UCSD-AML1 (cell line): ENCODE measurements at regions not wholly inside any gene's neighbourhood (a gene's known extent, or its start where the extent isn't known, plus 50 kb on each side); places are given as distances from the start of the nearest gene placed in this dataset.
"Not testable (repeated sequence)": the region's sequence is repeated elsewhere in the genome, so short reads cannot be mapped to it uniquely, and the experiment has no call there.

Experiments used
- DNase-seq: peaks from one replicate; lab custom pipeline; 2025; ENCODE audit not compliant: unreplicated experiment; lab: John Stamatoyannopoulos, UW

- DNase-seq = no peak
Observed at GRCh38 chr4:66331761-66332160, 661.5 kb upstream of the EPHA5 start.

GRCh38 chr4:66330125-66330524, 659.8 kb upstream of the EPHA5 start:
- no peak for DNase-seq

- DNase-seq = no peak
Observed at GRCh38 chr4:66328803-66329574, 658.7 kb upstream of the EPHA5 start.

- no peak for DNase-seq
Observed at GRCh38 chr4:66307641-66308438, 637.6 kb upstream of the EPHA5 start.

GRCh38 chr4:66300336-66300934, 630.1 kb upstream of the EPHA5 start:
- DNase-seq = no peak

- no peak for DNase-seq
Observed at GRCh38 chr4:66298569-66298968, 628.3 kb upstream of the EPHA5 start.

- no peak for DNase-seq
Observed at GRCh38 chr4:66297703-66298102, 627.4 kb upstream of the EPHA5 start.

- no peak for DNase-seq
Observed at GRCh38 chr4:66294638-66295037, 624.3 kb upstream of the EPHA5 start.

GRCh38 chr4:66284991-66285451, 614.7 kb upstream of the EPHA5 start:
- DNase-seq = no peak

GRCh38 chr4:66279084-66279483, 608.8 kb upstream of the EPHA5 start:
- DNase-seq = no peak

- DNase-seq = no peak
Observed at GRCh38 chr4:66275411-66276038, 605.2 kb upstream of the EPHA5 start.

GRCh38 chr4:66273110-66273509, 602.8 kb upstream of the EPHA5 start:
- no peak for DNase-seq

- not testable (repeated sequence) for DNase-seq
Observed at GRCh38 chr4:66270356-66270755, 600.1 kb upstream of the EPHA5 start.

- not testable (repeated sequence) for DNase-seq
Observed at GRCh38 chr4:66266554-66266953, 596.3 kb upstream of the EPHA5 start.

- DNase-seq = no peak
Observed at GRCh38 chr4:66266035-66266434, 595.7 kb upstream of the EPHA5 start.

- no peak for DNase-seq
Observed at GRCh38 chr4:66252291-66252690, 582.0 kb upstream of the EPHA5 start.

GRCh38 chr4:66246643-66247042, 576.4 kb upstream of the EPHA5 start:
- no peak for DNase-seq

- DNase-seq = no peak
Observed at GRCh38 chr4:66235876-66236275, 565.6 kb upstream of the EPHA5 start.

GRCh38 chr4:66229885-66230284, 559.6 kb upstream of the EPHA5 start:
- no peak for DNase-seq

GRCh38 chr4:66225539-66225938, 555.2 kb upstream of the EPHA5 start:
- no peak for DNase-seq

- DNase-seq = no peak
Observed at GRCh38 chr4:66223068-66223703, 552.9 kb upstream of the EPHA5 start.
